CD4-positive, CD25-positive, alpha-beta regulatory T cell (primary cell): ENCODE measurements at regions not wholly inside any gene's neighbourhood (a gene's known extent, or its start where the extent isn't known, plus 50 kb on each side); places are given as distances from the start of the nearest gene placed in this dataset.
"Not testable (repeated sequence)": the region's sequence is repeated elsewhere in the genome, so short reads cannot be mapped to it uniquely, and the experiment has no call there.

Source experiments
- ATAC-seq, 2 donors: fragments of 150-1000 bp; cut with Tn5 transposase; one replicate each; pipeline ENCODE4 v1.10.0; 2021; ENCODE audit warnings: low read depth in 2 of 2, moderate number of reproducible peaks in 2 of 2, moderate library complexity in 1 of 2
- DNase-seq, 3 donors: peaks; one replicate each; pipeline versions ENCODE4 v3.0.0 to v3.0.0-alpha.2; 2012 to 2022; ENCODE audit warnings: mixed read lengths in 1 of 3
- H3K27ac ChIP-seq: one replicate; pipeline ENCODE4 v1.7.0; 2013; ENCODE audit warnings: mild to moderate bottlenecking, low read length; ENCODE audit not compliant: insufficient read depth, poor library complexity, severe bottlenecking
- H3K27me3 ChIP-seq: one replicate; pipeline ENCODE4 v1.7.0; 2013; ENCODE audit warnings: low read length; ENCODE audit not compliant: control insufficient read depth, insufficient read depth
- H3K36me3 ChIP-seq: one replicate; pipeline ENCODE4 v1.7.0; 2013; ENCODE audit warnings: mild to moderate bottlenecking, low read length, moderate library complexity; ENCODE audit not compliant: control insufficient read depth, insufficient read depth
- H3K4me1 ChIP-seq: 2 replicates; pipeline ENCODE4 v1.7.0; 2013; ENCODE audit warnings: mild to moderate bottlenecking, low read length; ENCODE audit not compliant: insufficient read depth, control insufficient read depth, poor library complexity, severe bottlenecking
- H3K4me3 ChIP-seq: one replicate; pipeline ENCODE4 v1.7.0; 2013; ENCODE audit warnings: low read depth, mild to moderate bottlenecking, low read length, moderate library complexity
- H3K9me3 ChIP-seq, 2 experiments: 1 replicate in 1 of 2; 2 replicates in 1 of 2; pipeline ENCODE4 v1.7.0; 2013; ENCODE audit warnings: low read length in 2 of 2, mild to moderate bottlenecking in 1 of 2, moderate library complexity in 1 of 2; ENCODE audit not compliant: control insufficient read depth in 2 of 2
- H3K27ac Mint-ChIP-seq, 3 donors: one replicate each; pipeline ENCODE4 v1.8.0; 2020 to 2022; ENCODE audit warnings: mild to moderate bottlenecking in 3 of 3, mixed read lengths in 3 of 3, moderate library complexity in 2 of 3
- H3K27me3 Mint-ChIP-seq: one replicate; pipeline ENCODE4 v1.8.0; 2022; ENCODE audit warnings: mild to moderate bottlenecking, mixed read lengths
- H3K36me3 Mint-ChIP-seq: one replicate; pipeline ENCODE4 v1.8.0; 2020; ENCODE audit warnings: mixed read lengths
- H3K4me1 Mint-ChIP-seq, 4 donors: one replicate each; pipeline ENCODE4 v1.8.0; 2020 to 2022; ENCODE audit warnings: mixed read lengths in 4 of 4, mild to moderate bottlenecking in 1 of 4
- H3K4me3 Mint-ChIP-seq, 4 donors: one replicate each; pipeline ENCODE4 v1.8.0; 2020 to 2022; ENCODE audit warnings: mild to moderate bottlenecking in 4 of 4, mixed read lengths in 4 of 4, moderate library complexity in 3 of 4
- H3K9me3 Mint-ChIP-seq, 7 donors: one replicate each; pipeline ENCODE4 v1.8.0; 2020 to 2022; ENCODE audit warnings: mixed read lengths in 7 of 7, mild to moderate bottlenecking in 3 of 7, moderate library complexity in 2 of 7

DNA sequence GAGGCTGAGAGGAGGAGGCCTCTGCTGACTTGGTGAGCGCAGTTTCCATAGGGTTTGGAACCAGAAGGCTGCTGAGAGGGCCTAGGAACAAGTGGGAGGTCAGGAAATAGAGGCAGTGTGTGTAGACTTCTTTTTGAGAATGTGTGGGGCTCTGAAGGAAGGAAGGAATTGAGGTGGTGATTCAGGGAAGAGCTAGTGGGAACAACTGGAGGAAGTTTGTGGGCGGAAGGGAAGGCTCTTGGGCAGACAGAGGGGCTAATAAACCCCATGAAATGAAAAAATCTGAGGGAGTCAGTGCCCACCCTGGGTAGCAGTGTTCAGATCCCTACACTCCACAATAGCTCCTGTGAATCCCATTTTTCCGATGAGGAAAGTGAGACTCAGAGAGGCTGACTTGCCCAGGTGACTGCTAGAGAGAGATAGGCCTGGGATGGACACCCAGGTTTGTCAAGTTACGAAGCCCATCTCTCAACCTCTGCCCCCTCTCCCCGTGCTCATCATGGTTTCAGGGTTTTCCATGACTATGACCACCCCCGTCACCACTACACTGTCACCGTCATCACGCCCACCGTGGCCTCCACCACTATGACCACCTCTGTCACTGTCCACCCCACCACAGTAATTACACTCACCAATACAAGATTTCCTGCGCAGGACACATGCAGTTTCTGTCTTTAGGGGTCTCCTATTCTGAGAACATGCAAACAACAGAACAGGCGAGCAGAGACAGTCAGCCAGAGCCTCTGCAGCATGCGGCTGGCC, 106.4 kb downstream of the MRPL14 start:
- Mint-ChIP-seq H3K27me3 (peaks cover 11% of the 10 kb centered on the region), H3K36me3 (no peaks in the 10 kb centered on the region), H3K27ac (no peak overlapping the region), H3K4me1 (no peaks in the 10 kb centered on the region), H3K9me3 (peaks cover 0 to 2% (median 0%) of the 10 kb centered on the region in 7 donors), H3K4me3 (no peak overlapping the region)
- H3K27me3 ChIP-seq = peaks cover 3% of the 10 kb centered on the region
- DNase-seq = no peak
- no peak for ATAC-seq
- no peaks in the 10 kb centered on the region for H3K36me3 ChIP-seq
- H3K9me3 ChIP-seq = no peaks in the 10 kb centered on the region
- no peak overlapping the region for H3K27ac ChIP-seq
- H3K4me1 ChIP-seq = no peaks in the 10 kb centered on the region
- no peak overlapping the region for H3K4me3 ChIP-seq

DNA sequence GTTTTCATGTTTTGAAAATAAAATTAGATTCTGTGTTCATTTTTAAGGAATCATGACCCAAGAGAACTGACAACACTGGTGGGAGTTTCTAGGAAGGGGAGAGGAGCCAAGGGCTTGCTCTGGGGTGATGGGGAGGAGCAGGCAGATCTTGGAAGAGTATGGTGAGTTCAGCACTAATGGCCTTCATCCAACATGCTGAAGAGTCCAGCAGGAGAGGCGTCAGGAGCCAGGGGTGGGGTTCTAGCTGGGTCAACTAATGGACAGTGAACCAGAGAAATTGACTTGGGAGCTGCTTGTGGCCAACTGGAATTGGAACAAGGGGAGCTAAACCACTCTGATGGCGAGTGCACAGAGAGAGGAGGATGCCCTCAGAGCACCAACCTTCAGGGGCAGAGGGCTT, 107.1 kb downstream of the MRPL14 start:
- ATAC-seq (no peak), DNase-seq (no peak)
- Histone ChIP-seq H3K4me1 (no peaks in the 10 kb centered on the region), H3K36me3 (no peaks in the 10 kb centered on the region), H3K27ac (no peak overlapping the region), H3K27me3 (peaks cover 3% of the 10 kb centered on the region), H3K9me3 (no peaks in the 10 kb centered on the region), H3K4me3 (no peak overlapping the region)
- Mint-ChIP-seq H3K9me3 (peaks cover 0 to 2% (median 0%) of the 10 kb centered on the region in 7 donors), H3K27me3 (peaks cover 11% of the 10 kb centered on the region), H3K27ac (no peak overlapping the region), H3K4me3 (no peak overlapping the region), H3K36me3 (no peaks in the 10 kb centered on the region), H3K4me1 (no peaks in the 10 kb centered on the region)

GRCh38 chr6:44017307-44017706, 109.9 kb downstream of the MRPL14 start:
- not testable (repeated sequence) for ATAC-seq, H3K4me1 ChIP-seq, H3K4me3 ChIP-seq, H3K27ac Mint-ChIP-seq, H3K27me3 Mint-ChIP-seq, H3K4me1 Mint-ChIP-seq, H3K36me3 Mint-ChIP-seq, H3K36me3 ChIP-seq, H3K9me3 ChIP-seq, DNase-seq, H3K9me3 Mint-ChIP-seq, H3K4me3 Mint-ChIP-seq, H3K27me3 ChIP-seq, H3K27ac ChIP-seq

DNA sequence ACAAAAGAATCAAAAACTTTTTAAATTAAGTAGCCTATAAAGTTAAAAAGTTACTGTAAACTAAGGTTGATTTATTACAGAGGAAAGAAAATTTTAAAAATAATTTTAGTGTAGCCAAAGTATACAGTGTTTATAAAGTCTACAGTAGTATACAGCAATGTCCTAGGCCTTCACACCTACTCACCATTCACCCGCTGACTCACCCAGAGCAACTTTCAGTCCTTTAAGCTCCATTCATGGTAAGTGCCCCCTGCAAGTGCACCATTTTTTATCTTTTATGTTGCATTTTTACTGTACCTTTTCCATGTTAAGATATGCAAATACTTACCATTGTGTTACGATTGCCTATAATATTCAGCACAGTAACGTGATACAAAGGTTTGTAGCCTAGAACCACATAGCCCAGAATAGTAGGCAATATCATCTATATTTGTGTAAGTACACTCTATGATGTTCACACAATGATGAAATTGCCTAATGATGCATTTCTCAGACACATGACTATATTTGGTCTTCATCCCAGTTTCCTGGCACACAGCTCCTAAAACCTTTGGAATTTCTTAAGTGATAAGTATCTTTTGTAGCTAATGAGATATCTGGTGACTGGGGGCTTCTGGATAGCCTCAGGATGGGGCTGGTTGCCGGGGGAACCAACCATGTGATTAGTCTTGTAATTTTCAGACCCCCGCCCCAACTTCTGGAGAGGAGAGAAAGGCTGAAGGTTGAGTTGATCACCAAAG, 111.0 kb downstream of the MRPL14 start:
- no peaks in the 10 kb centered on the region for H3K36me3 Mint-ChIP-seq
- ATAC-seq (no peak), DNase-seq (no peak)
- Histone ChIP-seq H3K9me3 (no peaks in the 10 kb centered on the region), H3K27me3 (peaks cover 3% of the 10 kb centered on the region), H3K4me3 (no peak overlapping the region), H3K4me1 (no peaks in the 10 kb centered on the region), H3K27ac (no peak overlapping the region), H3K36me3 (no peaks in the 10 kb centered on the region)
- H3K4me3 Mint-ChIP-seq = no peak overlapping the region
- H3K4me1 Mint-ChIP-seq = no peaks in the 10 kb centered on the region
- no peaks in the 10 kb centered on the region for H3K9me3 Mint-ChIP-seq
- no peak overlapping the region for H3K27ac Mint-ChIP-seq
- H3K27me3 Mint-ChIP-seq = peaks cover 11% of the 10 kb centered on the region

- Mint-ChIP-seq H3K4me1 (no peaks in the 10 kb centered on the region), H3K9me3 (no peaks in the 10 kb centered on the region), H3K36me3 (no peaks in the 10 kb centered on the region), H3K4me3 (no peak overlapping the region), H3K27ac (no peak overlapping the region), H3K27me3 (peaks cover 17% of the 10 kb centered on the region)
- ATAC-seq (no peak), DNase-seq (no peak)
- Histone ChIP-seq H3K4me1 (no peaks in the 10 kb centered on the region), H3K27ac (no peak overlapping the region), H3K4me3 (no peak overlapping the region), H3K9me3 (no peaks in the 10 kb centered on the region), H3K36me3 (no peaks in the 10 kb centered on the region), H3K27me3 (no peaks in the 10 kb centered on the region)
These were observed 115.2 kb downstream of the MRPL14 start for GRCh38 chr6:44012078-44012493.

- no peak overlapping the region for H3K27ac ChIP-seq
- no peaks in the 10 kb centered on the region for H3K9me3 ChIP-seq
- Mint-ChIP-seq H3K4me1 (no peaks in the 10 kb centered on the region), H3K27me3 (peaks cover 17% of the 10 kb centered on the region), H3K27ac (no peak overlapping the region), H3K9me3 (no peaks in the 10 kb centered on the region), H3K4me3 (no peak overlapping the region), H3K36me3 (no peaks in the 10 kb centered on the region)
- DNase-seq (no peak), ATAC-seq (no peak)
- H3K27me3 ChIP-seq = no peaks in the 10 kb centered on the region
- no peaks in the 10 kb centered on the region for H3K4me1 ChIP-seq
- H3K36me3 ChIP-seq = no peaks in the 10 kb centered on the region
- H3K4me3 ChIP-seq = no peak overlapping the region
These were observed 115.8 kb downstream of the MRPL14 start for GRCh38 chr6:44011350-44011920.

GRCh38 chr6:44010411-44011349, 116.6 kb downstream of the MRPL14 start:
- Histone ChIP-seq H3K27ac (no peak overlapping the region), H3K9me3 (no peaks in the 10 kb centered on the region), H3K4me3 (no peak overlapping the region), H3K36me3 (no peaks in the 10 kb centered on the region), H3K4me1 (no peaks in the 10 kb centered on the region), H3K27me3 (no peaks in the 10 kb centered on the region)
- Mint-ChIP-seq H3K9me3 (no peaks in the 10 kb centered on the region), H3K27me3 (peaks cover 25% of the 10 kb centered on the region), H3K27ac (no peak overlapping the region), H3K4me3 (no peak overlapping the region), H3K4me1 (no peaks in the 10 kb centered on the region), H3K36me3 (peaks cover 1% of the 10 kb centered on the region)
- DNase-seq = no peak
- no peak for ATAC-seq
